GM12875 (cell line): ENCODE measurements at regions not wholly inside any gene's neighbourhood (a gene's known extent, or its start where the extent isn't known, plus 50 kb on each side); places are given as distances from the start of the nearest gene placed in this dataset.

Experiments
- H3K4me3 ChIP-seq: one replicate; pipeline ENCODE4 v1.5.1; 2011; ENCODE audit warnings: low read depth, low read length, control low read depth
- TF ChIP-seq, protein P1 (sequence below): IDR thresholded peaks from 2 replicates; pipeline ENCODE4 v1.5.1; 2011; ENCODE audit warnings: low read depth, mild to moderate bottlenecking, control low read depth, inconsistent platforms, low read length, moderate library complexity, borderline replicate concordance; ENCODE audit not compliant: insufficient read depth

DNA sequence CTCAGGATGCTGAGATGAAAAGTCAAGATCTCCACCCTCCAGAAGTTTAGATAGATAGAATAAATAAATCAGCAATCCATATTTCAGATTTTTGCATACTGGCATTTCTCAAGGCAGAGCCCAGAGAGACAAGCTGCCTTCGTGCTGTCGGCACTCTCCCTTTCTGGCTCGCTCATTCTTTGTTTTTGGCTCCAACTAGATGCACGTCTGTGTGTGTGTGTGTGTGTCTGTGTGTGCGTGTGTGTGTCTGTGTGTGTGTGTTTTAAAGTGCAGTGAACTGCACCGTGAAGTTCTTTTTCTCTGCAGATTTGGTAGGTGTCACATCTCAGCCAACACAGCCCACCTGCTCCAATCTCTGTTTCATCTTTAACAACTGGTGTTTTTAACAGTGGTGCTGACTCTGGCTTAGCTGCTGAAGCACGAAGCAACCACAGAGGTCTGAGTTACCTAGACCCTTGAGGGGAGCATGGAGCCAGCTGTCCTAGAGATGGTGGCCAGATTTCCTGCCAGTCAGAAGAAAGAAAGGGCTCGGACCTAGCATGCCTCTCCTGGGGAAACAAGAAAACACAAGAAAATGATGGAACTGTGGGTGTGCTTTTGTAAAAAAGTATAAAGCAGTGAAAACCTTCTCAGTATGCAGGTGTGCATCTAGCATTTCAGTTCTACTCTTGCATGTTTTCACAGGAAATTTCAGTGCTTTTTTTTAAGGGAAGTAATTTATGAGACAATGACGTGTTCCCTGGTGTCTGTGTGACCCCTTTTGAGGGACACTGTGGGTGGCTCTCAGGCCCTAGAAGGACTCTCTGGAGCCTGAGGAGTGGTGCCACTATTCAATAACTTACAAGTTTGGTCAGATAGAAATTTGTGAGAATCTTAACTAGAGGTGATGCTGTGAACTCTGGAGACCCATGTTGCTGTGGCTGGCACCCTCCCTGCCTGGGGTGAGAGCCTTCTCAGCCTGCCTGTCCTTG lies 364.3 kb downstream of the RNF144A start:
- TF ChIP-seq, protein P1, sequence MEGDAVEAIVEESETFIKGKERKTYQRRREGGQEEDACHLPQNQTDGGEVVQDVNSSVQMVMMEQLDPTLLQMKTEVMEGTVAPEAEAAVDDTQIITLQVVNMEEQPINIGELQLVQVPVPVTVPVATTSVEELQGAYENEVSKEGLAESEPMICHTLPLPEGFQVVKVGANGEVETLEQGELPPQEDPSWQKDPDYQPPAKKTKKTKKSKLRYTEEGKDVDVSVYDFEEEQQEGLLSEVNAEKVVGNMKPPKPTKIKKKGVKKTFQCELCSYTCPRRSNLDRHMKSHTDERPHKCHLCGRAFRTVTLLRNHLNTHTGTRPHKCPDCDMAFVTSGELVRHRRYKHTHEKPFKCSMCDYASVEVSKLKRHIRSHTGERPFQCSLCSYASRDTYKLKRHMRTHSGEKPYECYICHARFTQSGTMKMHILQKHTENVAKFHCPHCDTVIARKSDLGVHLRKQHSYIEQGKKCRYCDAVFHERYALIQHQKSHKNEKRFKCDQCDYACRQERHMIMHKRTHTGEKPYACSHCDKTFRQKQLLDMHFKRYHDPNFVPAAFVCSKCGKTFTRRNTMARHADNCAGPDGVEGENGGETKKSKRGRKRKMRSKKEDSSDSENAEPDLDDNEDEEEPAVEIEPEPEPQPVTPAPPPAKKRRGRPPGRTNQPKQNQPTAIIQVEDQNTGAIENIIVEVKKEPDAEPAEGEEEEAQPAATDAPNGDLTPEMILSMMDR = no peak
- no peak overlapping the region for H3K4me3 ChIP-seq

DNA sequence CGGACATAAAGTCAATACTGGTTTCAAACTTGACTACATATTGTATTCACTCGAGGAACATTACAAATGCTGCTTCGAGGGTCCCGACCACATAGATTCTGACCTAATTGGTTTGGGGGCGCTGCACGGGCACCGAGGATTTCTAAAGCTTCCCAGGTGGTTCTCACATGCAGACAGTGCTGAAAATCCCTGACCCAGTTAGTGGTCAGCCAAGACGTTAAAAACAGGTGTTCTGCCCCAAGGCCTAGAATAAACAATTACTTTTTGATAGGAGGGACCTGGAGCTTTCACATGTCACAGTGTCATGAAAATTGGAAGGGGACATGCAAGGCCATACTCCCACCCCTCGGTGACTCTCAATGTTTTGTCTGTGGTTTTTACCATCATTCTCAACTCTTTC lies 368.9 kb downstream of the RNF144A start:
- TF ChIP-seq, protein P1 = no peak

DNA sequence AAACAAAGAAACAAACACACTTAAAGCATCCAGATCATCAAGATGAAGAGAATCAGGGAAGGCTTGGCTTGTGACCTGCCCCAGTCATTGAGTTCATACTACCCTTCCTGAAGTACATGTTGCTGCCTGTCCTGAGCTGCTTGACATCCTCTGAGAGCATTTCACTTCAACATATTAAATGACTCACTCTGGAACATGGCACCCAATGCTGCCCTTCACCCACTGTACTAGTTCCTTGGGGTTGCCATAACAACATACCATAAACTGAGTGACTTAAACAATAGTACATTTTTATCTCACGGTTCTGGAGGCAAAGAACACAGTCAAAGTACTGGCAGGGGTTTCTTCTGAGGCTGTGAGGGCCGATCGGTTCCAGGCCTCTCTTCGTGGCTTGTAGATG lies 371.3 kb downstream of the RNF144A start:
- no peak overlapping the region for H3K4me3 ChIP-seq

More for the DNA sequence above, 368.9 kb downstream of the RNF144A start:
- no peak overlapping the region for H3K4me3 ChIP-seq

DNA sequence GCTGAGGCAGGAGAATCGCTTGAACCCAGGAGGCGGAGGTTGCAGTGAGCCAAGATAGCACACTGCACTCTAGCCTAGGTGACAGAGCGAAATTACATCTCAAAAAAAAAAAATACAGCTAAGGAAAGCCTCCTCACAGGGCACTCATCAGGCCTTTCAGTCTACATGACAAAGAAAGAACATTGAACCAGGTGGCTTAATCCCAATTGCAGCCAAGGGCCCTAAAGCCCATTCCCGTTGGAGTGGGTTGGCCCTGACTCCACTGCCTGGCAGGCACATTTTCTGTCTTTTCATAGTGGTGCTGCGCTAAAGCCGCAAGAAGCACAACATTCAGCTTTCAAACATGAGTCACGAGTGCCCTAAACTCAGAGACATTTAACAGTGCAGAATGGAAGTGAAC lies 372.5 kb downstream of the RNF144A start:
- TF ChIP-seq, protein P1 = no peak
- H3K4me3 ChIP-seq = no peak overlapping the region

More for the DNA sequence above, 371.3 kb downstream of the RNF144A start:
- TF ChIP-seq, protein P1 = no peak

DNA sequence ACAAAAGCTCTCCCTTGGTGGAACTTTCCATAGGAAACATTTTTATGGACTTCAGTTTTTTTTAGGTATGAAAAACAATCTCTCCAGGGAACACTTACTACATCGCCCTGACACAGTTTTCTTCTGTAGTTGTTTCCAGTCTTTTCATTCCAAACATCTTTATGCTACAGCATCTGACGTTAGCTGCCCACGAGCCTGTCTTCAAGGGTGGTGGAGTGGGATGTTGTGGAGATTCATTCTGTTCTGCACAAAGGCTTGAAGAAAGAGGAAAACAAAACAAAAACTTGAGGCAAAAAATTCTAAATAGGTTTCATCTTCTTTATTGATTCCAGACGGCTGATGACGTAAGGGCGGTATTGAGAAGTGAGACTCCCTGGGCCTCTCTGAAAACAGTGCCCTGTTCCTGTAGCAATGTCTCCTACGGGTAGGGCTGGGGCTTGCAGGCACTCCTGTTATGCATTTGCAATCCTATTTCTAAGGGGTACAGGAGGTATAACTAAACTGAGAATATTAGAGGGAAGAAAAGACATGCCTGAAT lies 375.0 kb downstream of the RNF144A start:
- no peak overlapping the region for H3K4me3 ChIP-seq
- TF ChIP-seq, protein P1 = no peak

DNA sequence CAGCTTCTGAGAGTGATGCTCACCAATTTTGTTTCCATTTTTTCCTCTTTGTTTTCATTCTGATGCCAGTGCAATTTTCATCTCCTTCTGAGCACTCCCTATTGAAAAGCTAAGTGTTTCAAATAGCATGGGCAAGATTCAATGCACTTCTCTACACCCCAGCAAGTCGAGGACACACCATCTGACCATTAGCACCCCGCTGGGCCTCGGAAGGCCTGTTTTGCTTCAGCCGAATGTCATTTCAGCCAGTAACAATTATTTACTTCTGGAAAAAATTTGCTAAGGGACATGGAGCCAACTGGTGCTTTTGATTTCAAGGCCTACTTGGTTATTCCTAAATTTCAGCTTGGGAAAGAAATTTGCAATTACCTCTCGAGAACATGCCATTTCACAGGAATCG lies 392.4 kb downstream of the RNF144A start:
- TF ChIP-seq, protein P1 = no peak
- no peak overlapping the region for H3K4me3 ChIP-seq
